ENCODE measurements at regions not wholly inside any gene's neighbourhood (a gene's known extent, or its start where the extent isn't known, plus 50 kb on each side); places are given as distances from the start of the nearest gene placed in this dataset.

- Histone ChIP-seq H4K20me1 (ENCODE audit: insufficient read depth, low read length, poor library complexity, severe bottlenecking) (no peaks in the 10 kb centered on the region), H3K4me1 (ENCODE audit: insufficient read depth, low read length, poor library complexity, severe bottlenecking) (peaks cover 12% of the 10 kb centered on the region), H3K36me3 (ENCODE audit: insufficient read depth, low read length) (no peaks in the 10 kb centered on the region), H3K4me3 (ENCODE audit: low read length, poor library complexity, severe bottlenecking) (no peak overlapping the region), H3K9ac (ENCODE audit: low read depth, low read length, poor library complexity, severe bottlenecking) (no peak overlapping the region), H3K9me2 (replicated peaks; ENCODE audit: low read depth, low read length) (no peaks in the 10 kb centered on the region), H3K27me3 (ENCODE audit: insufficient read depth, low read length, poor library complexity, severe bottlenecking) (no peaks in the 10 kb centered on the region), H3K9me3 (ENCODE audit: insufficient read depth, low read depth, low read length) (no peaks in the 10 kb centered on the region), H2AFZ (ENCODE audit: low read length) (no peak overlapping the region), H3K79me2 (ENCODE audit: insufficient read depth, low read length) (no peaks in the 10 kb centered on the region), H3F3A (ENCODE audit: low read depth) (no peaks in the 10 kb centered on the region), H3K4me2 (ENCODE audit: low read depth, low read length, poor library complexity, severe bottlenecking) (no peak overlapping the region)
- TF ChIP-seq CTCF (conservative IDR thresholded peaks at IDR 0.05; ENCODE audit: low read length) (no peak), EZH2phosphoT487 (IDR thresholded peaks at IDR 0.05; ENCODE audit: borderline replicate concordance) (no peak)
Measured at GRCh38 chr7:26592011-26592410, 272.4 kb downstream of the SKAP2 start.

- Histone ChIP-seq H3K79me2 (ENCODE audit: insufficient read depth, low read length) (no peaks in the 10 kb centered on the region), H3K9me3 (ENCODE audit: insufficient read depth, low read depth, low read length) (no peaks in the 10 kb centered on the region), H3K4me1 (ENCODE audit: insufficient read depth, low read length, poor library complexity, severe bottlenecking) (no peaks in the 10 kb centered on the region), H3K4me3 (ENCODE audit: low read length, poor library complexity, severe bottlenecking) (no peak overlapping the region), H3K36me3 (ENCODE audit: insufficient read depth, low read length) (no peaks in the 10 kb centered on the region), H3K4me2 (ENCODE audit: low read depth, low read length, poor library complexity, severe bottlenecking) (no peak overlapping the region), H3K9ac (ENCODE audit: low read depth, low read length, poor library complexity, severe bottlenecking) (no peak overlapping the region), H3K27me3 (ENCODE audit: insufficient read depth, low read length, poor library complexity, severe bottlenecking) (no peaks in the 10 kb centered on the region), H3F3A (ENCODE audit: low read depth) (no peaks in the 10 kb centered on the region), H3K9me2 (replicated peaks; ENCODE audit: low read depth, low read length) (no peaks in the 10 kb centered on the region), H4K20me1 (ENCODE audit: insufficient read depth, low read length, poor library complexity, severe bottlenecking) (no peaks in the 10 kb centered on the region), H2AFZ (ENCODE audit: low read length) (no peak overlapping the region)
- TF ChIP-seq CTCF (conservative IDR thresholded peaks at IDR 0.05; ENCODE audit: low read length) = no peak
- no peak for TF ChIP-seq EZH2phosphoT487 (IDR thresholded peaks at IDR 0.05; ENCODE audit: borderline replicate concordance)
Measured at GRCh38 chr7:26593393-26593792, 271.0 kb downstream of the SKAP2 start.

GRCh38 chr7:26593896-26594295, 270.5 kb downstream of the SKAP2 start:
- H3K4me1 ChIP-seq (ENCODE audit: insufficient read depth, low read length, poor library complexity, severe bottlenecking) = no peaks in the 10 kb centered on the region
- no peak overlapping the region for H3K4me3 ChIP-seq (ENCODE audit: low read length, poor library complexity, severe bottlenecking)
- no peaks in the 10 kb centered on the region for H3K79me2 ChIP-seq (ENCODE audit: insufficient read depth, low read length)
- H4K20me1 ChIP-seq (ENCODE audit: insufficient read depth, low read length, poor library complexity, severe bottlenecking) = no peaks in the 10 kb centered on the region
- H2AFZ ChIP-seq (ENCODE audit: low read length) = no peak overlapping the region
- H3K9me3 ChIP-seq (ENCODE audit: insufficient read depth, low read depth, low read length) = no peaks in the 10 kb centered on the region
- no peaks in the 10 kb centered on the region for H3K36me3 ChIP-seq (ENCODE audit: insufficient read depth, low read length)
- H3K9ac ChIP-seq (ENCODE audit: low read depth, low read length, poor library complexity, severe bottlenecking) = no peak overlapping the region
- no peak for TF ChIP-seq CTCF (conservative IDR thresholded peaks at IDR 0.05; ENCODE audit: low read length)
- TF ChIP-seq EZH2phosphoT487 (IDR thresholded peaks at IDR 0.05; ENCODE audit: borderline replicate concordance) = no peak
- H3K27me3 ChIP-seq (ENCODE audit: insufficient read depth, low read length, poor library complexity, severe bottlenecking) = no peaks in the 10 kb centered on the region
- H3K9me2 ChIP-seq (replicated peaks; ENCODE audit: low read depth, low read length) = no peaks in the 10 kb centered on the region
- H3K4me2 ChIP-seq (ENCODE audit: low read depth, low read length, poor library complexity, severe bottlenecking) = no peak overlapping the region
- no peaks in the 10 kb centered on the region for H3F3A ChIP-seq (ENCODE audit: low read depth)
